Skeletal muscle tissue (tissue), 3 donors: ENCODE measurements at regions not wholly inside any gene's neighbourhood (a gene's known extent, or its start where the extent isn't known, plus 50 kb on each side); places are given as distances from the start of the nearest gene placed in this dataset.

Experiments used
- H3K27ac ChIP-seq: one replicate; pipeline ENCODE4 v1.7.0; 2013; ENCODE audit warnings: mild to moderate bottlenecking, low read depth, low read length, inconsistent platforms
- H3K27me3 ChIP-seq, 3 donors: one replicate each; pipeline ENCODE4 v1.7.0; 2013; ENCODE audit warnings: low read length in 3 of 3; ENCODE audit not compliant: control insufficient read depth in 3 of 3, insufficient read depth in 3 of 3
- H3K36me3 ChIP-seq, 3 donors: one replicate each; pipeline ENCODE4 v1.7.0; 2013; ENCODE audit warnings: low read length in 3 of 3; ENCODE audit not compliant: control insufficient read depth in 3 of 3, insufficient read depth in 3 of 3
- H3K4me1 ChIP-seq, 3 donors: one replicate each; pipeline ENCODE4 v1.7.0; 2013; ENCODE audit warnings: low read length in 3 of 3, mild to moderate bottlenecking in 3 of 3; ENCODE audit not compliant: control insufficient read depth in 3 of 3, insufficient read depth in 3 of 3
- H3K4me3 ChIP-seq, 3 donors: one replicate each; pipeline ENCODE4 v1.7.0; 2013; ENCODE audit warnings: low read length in 3 of 3
- H3K9ac ChIP-seq, 3 donors: one replicate each; pipeline ENCODE4 v1.7.0; 2013; ENCODE audit warnings: low read length in 3 of 3, mild to moderate bottlenecking in 3 of 3, moderate library complexity in 2 of 3, low read depth in 1 of 3
- H3K9me3 ChIP-seq, 3 donors: one replicate each; pipeline ENCODE4 v1.7.0; 2013; ENCODE audit warnings: low read length in 3 of 3; ENCODE audit not compliant: control insufficient read depth in 3 of 3
- donor health status: Osteomylitis.

- no peaks in the 10 kb centered on the region for H3K9me3 ChIP-seq
- H3K4me1 ChIP-seq, result no peaks in the 10 kb centered on the region
- no peak overlapping the region for H3K9ac ChIP-seq
- H3K4me3 ChIP-seq, result no peak overlapping the region
- no peak overlapping the region for H3K27ac ChIP-seq
- no peaks in the 10 kb centered on the region for H3K36me3 ChIP-seq
- H3K27me3 ChIP-seq, result no peaks in the 10 kb centered on the region
Measured at GRCh38 chr7:16323313-16323712, 98.0 kb downstream of the CRPPA start.

GRCh38 chr7:16320099-16320660 lies 101.2 kb downstream of the CRPPA start:
- Histone ChIP-seq H3K4me1 (no peaks in the 10 kb centered on the region), H3K4me3 (no peak overlapping the region), H3K9ac (no peak overlapping the region), H3K36me3 (no peaks in the 10 kb centered on the region), H3K27ac (no peak overlapping the region), H3K27me3 (no peaks in the 10 kb centered on the region), H3K9me3 (no peaks in the 10 kb centered on the region)

GRCh38 chr7:16318989-16319915 lies 102.1 kb downstream of the CRPPA start:
- H3K27me3 ChIP-seq, result no peaks in the 10 kb centered on the region
- no peaks in the 10 kb centered on the region for H3K36me3 ChIP-seq
- H3K4me3 ChIP-seq, result no peak overlapping the region
- no peak overlapping the region for H3K9ac ChIP-seq
- no peaks in the 10 kb centered on the region for H3K9me3 ChIP-seq
- H3K4me1 ChIP-seq, result no peaks in the 10 kb centered on the region
- no peak overlapping the region for H3K27ac ChIP-seq

- H3K9ac ChIP-seq, result no peak overlapping the region
Measured at GRCh38 chr7:16318463-16318862, 102.9 kb downstream of the CRPPA start.

GRCh38 chr7:16317406-16317805 lies 103.9 kb downstream of the CRPPA start:
- Histone ChIP-seq H3K9me3 (no peaks in the 10 kb centered on the region), H3K9ac (no peak overlapping the region), H3K27me3 (no peaks in the 10 kb centered on the region), H3K36me3 (no peaks in the 10 kb centered on the region), H3K27ac (no peak overlapping the region), H3K4me1 (no peaks in the 10 kb centered on the region), H3K4me3 (no peak overlapping the region)

More at GRCh38 chr7:16318463-16318862, 102.9 kb downstream of the CRPPA start:
- Histone ChIP-seq H3K36me3 (no peaks in the 10 kb centered on the region), H3K27me3 (no peaks in the 10 kb centered on the region), H3K4me3 (no peak overlapping the region), H3K9me3 (no peaks in the 10 kb centered on the region), H3K4me1 (no peaks in the 10 kb centered on the region), H3K27ac (no peak overlapping the region)

GRCh38 chr7:16315280-16315679 lies 106.1 kb downstream of the CRPPA start:
- no peak overlapping the region for H3K27ac ChIP-seq
- no peaks in the 10 kb centered on the region for H3K4me1 ChIP-seq
- no peak overlapping the region for H3K4me3 ChIP-seq
- no peak overlapping the region for H3K9ac ChIP-seq
- no peaks in the 10 kb centered on the region for H3K36me3 ChIP-seq
- no peaks in the 10 kb centered on the region for H3K27me3 ChIP-seq
- no peaks in the 10 kb centered on the region for H3K9me3 ChIP-seq

- Histone ChIP-seq H3K36me3 (no peaks in the 10 kb centered on the region), H3K9ac (no peak overlapping the region), H3K27me3 (no peaks in the 10 kb centered on the region), H3K4me3 (no peak overlapping the region), H3K27ac (no peak overlapping the region), H3K9me3 (no peaks in the 10 kb centered on the region), H3K4me1 (peaks cover 2 to 4% (median 2%) of the 10 kb centered on the region in 3 donors)
Measured at GRCh38 chr7:16309129-16309528, 112.2 kb downstream of the CRPPA start.

GRCh38 chr7:16301291-16301690 lies 120.0 kb downstream of the CRPPA start:
- H3K9ac ChIP-seq, result no peak overlapping the region
- no peaks in the 10 kb centered on the region for H3K36me3 ChIP-seq
- no peaks in the 10 kb centered on the region for H3K27me3 ChIP-seq
- no peaks in the 10 kb centered on the region for H3K9me3 ChIP-seq
- no peaks in the 10 kb centered on the region for H3K4me1 ChIP-seq
- H3K27ac ChIP-seq, result no peak overlapping the region
- H3K4me3 ChIP-seq, result no peak overlapping the region

GRCh38 chr7:16300361-16300895 lies 120.9 kb downstream of the CRPPA start:
- H3K9ac ChIP-seq, result no peak overlapping the region
- no peaks in the 10 kb centered on the region for H3K4me1 ChIP-seq
- H3K27me3 ChIP-seq, result no peaks in the 10 kb centered on the region
- no peaks in the 10 kb centered on the region for H3K36me3 ChIP-seq
- H3K4me3 ChIP-seq, result no peak overlapping the region
- H3K27ac ChIP-seq, result no peak overlapping the region
- H3K9me3 ChIP-seq, result no peaks in the 10 kb centered on the region

GRCh38 chr7:16299853-16300252 lies 121.5 kb downstream of the CRPPA start:
- H3K36me3 ChIP-seq, result no peaks in the 10 kb centered on the region
- H3K9ac ChIP-seq, result no peak overlapping the region

More at GRCh38 chr7:16299853-16300252, 121.5 kb downstream of the CRPPA start:
- Histone ChIP-seq H3K4me1 (no peaks in the 10 kb centered on the region), H3K27me3 (no peaks in the 10 kb centered on the region), H3K27ac (no peak overlapping the region), H3K9me3 (no peaks in the 10 kb centered on the region), H3K4me3 (no peak overlapping the region)
